PC-9 (cell line): ENCODE measurements at regions not wholly inside any gene's neighbourhood (a gene's known extent, or its start where the extent isn't known, plus 50 kb on each side); places are given as distances from the start of the nearest gene placed in this dataset.
"Not testable (repeated sequence)": the region's sequence is repeated elsewhere in the genome, so short reads cannot be mapped to it uniquely, and the experiment has no call there.

Experiments
- BruUV-seq: library from RNA; stranded (reverse); fragments of 400-500 nt; replicated peaks from 2 replicates; lab custom pipeline; 2021; lab: Mats Ljungman, UMichigan
- CTCF ChIA-PET: fragments of 300-600 bp; sonication (Branson Sonifier 250); formaldehyde crosslinking; loops from one replicate; lab custom pipeline; 2022; ENCODE audit warnings: antibody characterized with exemption; lab: Charles Lee
- POLR2A ChIA-PET: fragments of 300-600 bp; sonication (Branson Sonifier 250); formaldehyde crosslinking; loops from one replicate; lab custom pipeline; 2022; ENCODE audit warnings: antibody characterized with exemption; ENCODE audit not compliant: unreplicated experiment; lab: Charles Lee
- DNase-seq, 2 experiments: peaks; one replicate each; pipeline versions ENCODE4 v3.0.0 to v3.0.0-alpha.2; 2015 to 2022; ENCODE audit warnings: mixed read lengths in 1 of 2
- H2AFZ ChIP-seq: fragments of 200-600 bp; sonication (generic); 2 replicates; pipeline ENCODE4 v1.8.1; 2017; ENCODE audit warnings: antibody characterized with exemption
- H3F3A ChIP-seq: fragments of 200-600 bp; sonication (generic); 2 replicates; pipeline ENCODE4 v1.8.1; 2017; ENCODE audit warnings: antibody characterized with exemption, mild to moderate bottlenecking, low read depth; ENCODE audit not compliant: insufficient read depth
- H3K27ac ChIP-seq: fragments of 200-600 bp; sonication (generic); 2 replicates; pipeline ENCODE4 v1.6.1; 2016; ENCODE audit warnings: mixed run types
- H3K27me3 ChIP-seq: fragments of 200-600 bp; sonication (generic); 2 replicates; pipeline ENCODE4 v1.6.1; 2016; ENCODE audit warnings: low read depth, mixed run types; ENCODE audit not compliant: insufficient read depth
- H3K36me3 ChIP-seq: fragments of 200-600 bp; sonication (generic); 2 replicates; pipeline ENCODE4 v1.6.1; 2016; ENCODE audit warnings: low read depth, mixed run types
- H3K4me1 ChIP-seq: fragments of 200-600 bp; sonication (generic); replicated peaks from 2 replicates; pipeline ENCODE4 v1.6.1; 2016; ENCODE audit warnings: mixed run types; ENCODE audit not compliant: insufficient read depth
- H3K4me2 ChIP-seq: fragments of 200-600 bp; sonication (generic); 2 replicates; pipeline ENCODE4 v1.6.1; 2017; ENCODE audit warnings: mixed run types
- H3K4me3 ChIP-seq: fragments of 200-600 bp; sonication (generic); 2 replicates; pipeline ENCODE4 v1.6.1; 2016; ENCODE audit warnings: mixed run types
- H3K79me2 ChIP-seq: fragments of 200-600 bp; sonication (generic); 2 replicates; pipeline ENCODE4 v1.6.1; 2017; ENCODE audit warnings: low read depth, mixed run types
- H3K9me2 ChIP-seq: fragments of 200-600 bp; sonication (generic); 2 replicates; pipeline ENCODE4 v1.8.1; 2017; ENCODE audit warnings: mild to moderate bottlenecking; ENCODE audit not compliant: insufficient read depth
- H3K9me3 ChIP-seq: fragments of 200-600 bp; sonication (generic); 2 replicates; pipeline ENCODE4 v1.8.1; 2016; ENCODE audit warnings: low read depth; ENCODE audit not compliant: insufficient read depth
- H4K20me1 ChIP-seq: fragments of 200-600 bp; sonication (generic); 2 replicates; pipeline ENCODE4 v1.8.1; 2017; ENCODE audit not compliant: insufficient read depth
- EZH2 ChIP-seq: fragments of 200-600 bp; sonication (generic); IDR thresholded peaks from 2 replicates; pipeline ENCODE4 v1.8.0; 2017; ENCODE audit warnings: antibody characterized with exemption, low read depth
- intact Hi-C: fragments of 100-400 bp; cut with micrococcal nuclease; formaldehyde crosslinking; loops from one replicate; pipeline ENCODE4 v1.10.0; 2022; ENCODE audit not compliant: unreplicated experiment
- TF ChIP-seq, protein P1 (sequence below): fragments of 200-600 bp; sonication (generic); conservative IDR thresholded peaks from 2 replicates; pipeline ENCODE4 v1.6.1; 2017; ENCODE audit warnings: mixed run types, antibody characterized with exemption, mild to moderate bottlenecking, moderate library complexity

DNA sequence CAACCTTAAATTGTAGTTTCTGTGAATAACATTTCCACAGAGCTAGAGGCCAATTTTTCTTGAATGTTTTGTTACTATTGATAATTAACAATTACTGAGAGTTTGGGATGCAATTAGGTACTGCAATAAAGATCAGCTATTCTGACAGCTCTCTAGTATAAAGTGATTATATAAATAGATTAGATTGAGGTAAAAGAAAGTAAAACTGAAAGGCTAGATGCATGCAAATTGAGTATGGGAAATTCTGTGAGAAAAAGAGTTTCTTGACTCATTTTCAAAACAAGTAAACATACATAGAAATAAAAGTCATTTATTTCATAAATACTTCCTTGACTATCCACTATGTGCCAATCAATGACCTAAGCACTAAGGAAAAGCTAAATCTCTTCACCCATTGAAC, 1087.5 kb upstream of the ATXN8OS start:
- no peak for DNase-seq

DNA sequence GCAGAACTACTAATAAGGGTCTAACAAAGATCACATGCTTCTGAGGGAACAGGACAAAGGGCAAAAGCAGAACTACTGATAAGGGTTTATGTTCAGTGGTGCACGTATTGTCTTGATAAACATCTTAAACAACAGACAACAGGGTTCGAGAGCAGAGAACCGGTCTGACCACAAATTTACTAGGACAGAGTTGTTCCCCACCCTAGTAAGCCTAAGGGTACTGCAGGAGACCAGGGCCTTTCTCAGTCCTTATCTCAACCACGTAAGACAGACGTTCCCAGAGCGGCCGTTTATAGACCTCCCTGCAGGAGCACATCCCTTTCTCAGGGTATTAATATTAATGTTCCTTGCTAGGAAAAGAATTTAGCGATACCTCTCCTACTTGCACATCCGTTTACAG, 1089.5 kb upstream of the ATXN8OS start:
- not testable (repeated sequence) for H3K36me3 ChIP-seq, H3K4me3 ChIP-seq

More for the DNA sequence above, 1087.5 kb upstream of the ATXN8OS start:
- H3K27me3 ChIP-seq: no peaks in the 10 kb centered on the region
- ChIA-PET POLR2A (no interaction called here), CTCF (no interaction called here)
- no peaks in the 10 kb centered on the region; the same call in 1 of the 2 replicates for H4K20me1 ChIP-seq
- no TSS peak for BruUV-seq
- no peak overlapping the region for H3K4me3 ChIP-seq
- TF ChIP-seq EZH2: no peak
- TF ChIP-seq, protein P1, sequence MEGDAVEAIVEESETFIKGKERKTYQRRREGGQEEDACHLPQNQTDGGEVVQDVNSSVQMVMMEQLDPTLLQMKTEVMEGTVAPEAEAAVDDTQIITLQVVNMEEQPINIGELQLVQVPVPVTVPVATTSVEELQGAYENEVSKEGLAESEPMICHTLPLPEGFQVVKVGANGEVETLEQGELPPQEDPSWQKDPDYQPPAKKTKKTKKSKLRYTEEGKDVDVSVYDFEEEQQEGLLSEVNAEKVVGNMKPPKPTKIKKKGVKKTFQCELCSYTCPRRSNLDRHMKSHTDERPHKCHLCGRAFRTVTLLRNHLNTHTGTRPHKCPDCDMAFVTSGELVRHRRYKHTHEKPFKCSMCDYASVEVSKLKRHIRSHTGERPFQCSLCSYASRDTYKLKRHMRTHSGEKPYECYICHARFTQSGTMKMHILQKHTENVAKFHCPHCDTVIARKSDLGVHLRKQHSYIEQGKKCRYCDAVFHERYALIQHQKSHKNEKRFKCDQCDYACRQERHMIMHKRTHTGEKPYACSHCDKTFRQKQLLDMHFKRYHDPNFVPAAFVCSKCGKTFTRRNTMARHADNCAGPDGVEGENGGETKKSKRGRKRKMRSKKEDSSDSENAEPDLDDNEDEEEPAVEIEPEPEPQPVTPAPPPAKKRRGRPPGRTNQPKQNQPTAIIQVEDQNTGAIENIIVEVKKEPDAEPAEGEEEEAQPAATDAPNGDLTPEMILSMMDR: no peak
- H3K4me2 ChIP-seq: no peak overlapping the region
- no peaks in the 10 kb centered on the region for H3K9me3 ChIP-seq
- H3K9me2 ChIP-seq: no peaks in the 10 kb centered on the region
- no peak overlapping the region for H3K27ac ChIP-seq
- intact Hi-C loops: no loop called here
- H3K4me1 ChIP-seq: no peaks in the 10 kb centered on the region
- H2AFZ ChIP-seq: no peak overlapping the region
- H3K36me3 ChIP-seq: no peaks in the 10 kb centered on the region
- H3K79me2 ChIP-seq: no peaks in the 10 kb centered on the region
- H3F3A ChIP-seq: no peaks in the 10 kb centered on the region

DNA sequence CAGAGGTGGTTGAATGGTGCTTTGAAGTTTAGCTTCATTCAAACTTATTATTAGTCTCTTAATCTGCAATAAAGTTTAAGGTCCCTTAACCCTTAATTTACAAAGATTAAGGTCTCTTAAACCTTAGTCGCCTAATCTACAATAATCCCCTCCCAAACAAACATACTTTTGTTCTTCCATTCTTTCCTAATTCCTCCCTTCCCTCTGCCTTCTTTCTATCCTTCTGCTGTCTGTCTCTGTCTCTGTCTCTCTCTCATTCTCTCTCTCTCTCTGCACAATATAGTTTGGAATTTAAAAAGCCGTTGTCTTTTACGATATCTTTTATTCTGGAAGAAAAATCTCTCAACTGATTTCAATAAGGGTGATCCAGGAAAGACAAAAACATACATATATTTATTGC, 1096.8 kb upstream of the ATXN8OS start:
- Histone ChIP-seq H3K27ac (no peak overlapping the region), H3K79me2 (no peaks in the 10 kb centered on the region), H3K27me3 (no peaks in the 10 kb centered on the region), H3K9me2 (no peaks in the 10 kb centered on the region), H3K4me3 (no peak overlapping the region), H2AFZ (no peak overlapping the region), H4K20me1 (no peaks in the 10 kb centered on the region), H3K4me2 (no peak overlapping the region), H3K9me3 (no peaks in the 10 kb centered on the region), H3K36me3 (no peaks in the 10 kb centered on the region), H3F3A (no peaks in the 10 kb centered on the region), H3K4me1 (no peaks in the 10 kb centered on the region)
- no TSS peak for BruUV-seq
- DNase-seq: no peak
- ChIA-PET CTCF (no interaction called here), POLR2A (interaction anchor here (0.6 kb wide), 1 partner anchor 294 kb away, joined by 5 read pairs; no protein-coding TSS in a partner anchor)
- intact Hi-C loops: no loop called here
- TF ChIP-seq, protein P1: no peak
- no peak for TF ChIP-seq EZH2

More for the DNA sequence above, 1089.5 kb upstream of the ATXN8OS start:
- intact Hi-C loops, H4K20me1 ChIP-seq, H3F3A ChIP-seq, DNase-seq, H3K4me2 ChIP-seq, CTCF ChIA-PET, POLR2A ChIA-PET, H3K9me3 ChIP-seq, H3K27me3 ChIP-seq, H3K27ac ChIP-seq, BruUV-seq, H2AFZ ChIP-seq, H3K79me2 ChIP-seq, H3K4me1 ChIP-seq, H3K9me2 ChIP-seq: not testable (repeated sequence)

DNA sequence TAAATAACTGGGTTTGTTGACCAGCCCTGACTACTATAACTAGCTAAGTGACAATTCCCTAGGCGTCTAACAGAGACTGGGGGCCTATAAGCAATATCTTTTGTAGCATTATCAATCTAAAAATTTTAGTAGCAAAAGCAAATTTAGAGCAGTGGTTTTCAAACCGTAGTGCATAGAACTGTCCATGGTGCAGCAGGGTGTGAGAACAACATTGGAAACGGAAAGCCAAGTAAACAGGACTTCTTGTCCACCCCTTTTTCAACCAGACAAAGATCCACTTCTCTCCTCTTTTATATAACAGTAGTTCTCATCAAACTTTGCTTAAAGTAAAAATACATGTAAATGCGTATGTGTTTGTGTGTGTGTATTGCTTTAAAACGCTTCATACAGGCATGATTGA, 1099.1 kb upstream of the ATXN8OS start:
- no peaks in the 10 kb centered on the region for H3K27me3 ChIP-seq
- TF ChIP-seq, protein P1: no peak
- TF ChIP-seq EZH2: no peak
- no peak overlapping the region for H3K4me3 ChIP-seq
- H2AFZ ChIP-seq: no peak overlapping the region
- ChIA-PET CTCF (no interaction called here), POLR2A (no interaction called here)
- DNase-seq: no peak
- no peaks in the 10 kb centered on the region for H3K79me2 ChIP-seq
- no peak overlapping the region for H3K4me2 ChIP-seq
- intact Hi-C loops: no loop called here
- H3K27ac ChIP-seq: no peak overlapping the region
- H4K20me1 ChIP-seq: no peaks in the 10 kb centered on the region
- no peaks in the 10 kb centered on the region for H3F3A ChIP-seq
- no TSS peak for BruUV-seq
- no peaks in the 10 kb centered on the region for H3K4me1 ChIP-seq
- H3K9me3 ChIP-seq: no peaks in the 10 kb centered on the region
- H3K9me2 ChIP-seq: no peaks in the 10 kb centered on the region
- H3K36me3 ChIP-seq: no peaks in the 10 kb centered on the region
